Smooth muscle cell (in vitro differentiated cells): ENCODE measurements at regions not wholly inside any gene's neighbourhood (a gene's known extent, or its start where the extent isn't known, plus 50 kb on each side); places are given as distances from the start of the nearest gene placed in this dataset.
"Not testable (repeated sequence)": the region's sequence is repeated elsewhere in the genome, so short reads cannot be mapped to it uniquely, and the experiment has no call there.

Experiments used
- DNase-seq: peaks from one replicate; lab custom pipeline; 2025; ENCODE audit not compliant: unreplicated experiment; lab: John Stamatoyannopoulos, UW
- H2AFZ ChIP-seq: fragments of 200-600 bp; sonication (generic); 2 replicates; pipeline ENCODE4 v1.6.0; 2016; ENCODE audit warnings: antibody characterized with exemption, low read depth, mild to moderate bottlenecking
- H3F3A ChIP-seq: fragments of 200-600 bp; sonication (generic); 2 replicates; pipeline ENCODE4 v1.6.0; 2017; ENCODE audit warnings: antibody characterized with exemption, low read depth
- H3K27ac ChIP-seq: fragments of 200-600 bp; sonication (generic); 2 replicates; pipeline ENCODE4 v1.5.1; 2016; ENCODE audit warnings: low read depth, mild to moderate bottlenecking
- H3K27me3 ChIP-seq: fragments of 200-600 bp; sonication (generic); 2 replicates; pipeline ENCODE4 v1.6.1; 2016; ENCODE audit warnings: low read depth, mild to moderate bottlenecking
- H3K36me3 ChIP-seq: fragments of 200-600 bp; sonication (generic); 2 replicates; pipeline ENCODE4 v1.5.1; 2016; ENCODE audit warnings: low read depth
- H3K4me1 ChIP-seq: fragments of 200-600 bp; sonication (generic); 2 replicates; pipeline ENCODE4 v1.5.1; 2016; ENCODE audit warnings: low read depth
- H3K4me2 ChIP-seq: fragments of 200-600 bp; sonication (generic); 2 replicates; pipeline ENCODE4 v1.6.0; 2016; ENCODE audit warnings: mild to moderate bottlenecking
- H3K4me3 ChIP-seq: fragments of 200-600 bp; sonication (generic); 2 replicates; pipeline ENCODE4 v1.5.1; 2016; ENCODE audit warnings: mild to moderate bottlenecking
- H3K79me2 ChIP-seq: fragments of 200-600 bp; sonication (generic); 2 replicates; pipeline ENCODE4 v1.6.0; 2016; ENCODE audit warnings: low read depth, mild to moderate bottlenecking
- H3K9ac ChIP-seq: fragments of 200-600 bp; sonication (generic); 2 replicates; pipeline ENCODE4 v1.6.0; 2016; ENCODE audit warnings: low read depth
- H3K9me3 ChIP-seq: fragments of 200-600 bp; sonication (generic); replicated peaks from 2 replicates; pipeline ENCODE4 v1.5.1; 2016; ENCODE audit warnings: low read depth
- H4K20me1 ChIP-seq: fragments of 200-600 bp; sonication (generic); 2 replicates; pipeline ENCODE4 v1.6.0; 2016; ENCODE audit warnings: low read depth
- CTCF ChIP-seq: fragments of 200-600 bp; sonication (generic); IDR thresholded peaks from 2 replicates; pipeline ENCODE4 v1.5.1; 2017; ENCODE audit warnings: borderline replicate concordance, mild to moderate bottlenecking, antibody characterized with exemption; ENCODE audit not compliant: insufficient read depth, poor library complexity, severe bottlenecking
- WGBS: methylation state at CpG from one replicate; pipeline ENCODE4 v1.1.7; 2016; ENCODE audit warnings: low lambda C conversion rate; 5-methylcytosine and 5-hydroxymethylcytosine counted together

- H3K4me1 ChIP-seq, result no peaks in the 10 kb centered on the region
- no peak overlapping the region for H3K4me3 ChIP-seq
- 92% methylated on average over 5 of the region's 5 CpGs for WGBS
- no peaks in the 10 kb centered on the region for H3F3A ChIP-seq
- no peaks in the 10 kb centered on the region for H3K79me2 ChIP-seq
- H3K4me2 ChIP-seq, result no peak overlapping the region
- no peaks in the 10 kb centered on the region for H3K36me3 ChIP-seq
- no peak for TF ChIP-seq CTCF
- H3K27ac ChIP-seq, result no peak overlapping the region
- no peak overlapping the region for H3K9ac ChIP-seq
- DNase-seq, result no peak
- no peak overlapping the region for H2AFZ ChIP-seq
- H3K27me3 ChIP-seq, result no peaks in the 10 kb centered on the region
- no peaks in the 10 kb centered on the region for H4K20me1 ChIP-seq
- H3K9me3 ChIP-seq, result no peaks in the 10 kb centered on the region
Observed at GRCh38 chr10:8314486-8314885, 260.0 kb downstream of the GATA3 start.

DNA sequence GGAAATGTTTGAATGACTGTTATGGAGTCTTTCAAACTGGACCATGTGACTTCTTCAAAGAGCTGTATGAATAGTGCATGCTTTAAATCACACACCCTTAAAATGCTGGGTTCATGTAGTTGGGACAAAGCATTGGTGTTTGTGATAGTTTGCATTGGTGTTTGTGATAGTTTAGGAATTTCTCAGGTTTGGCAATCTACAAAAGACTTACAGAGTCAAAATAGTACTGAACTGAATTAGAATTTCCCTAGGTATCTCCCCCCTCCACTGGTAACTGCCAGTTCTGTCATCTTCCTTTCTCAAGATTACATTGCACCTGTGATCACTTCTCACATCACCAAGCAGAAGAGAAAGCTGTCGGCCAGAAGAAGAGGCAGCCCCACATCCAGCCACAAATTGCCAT lies 261.1 kb downstream of the GATA3 start:
- Histone ChIP-seq H3K9ac (no peak overlapping the region), H3F3A (no peaks in the 10 kb centered on the region)
- TF ChIP-seq CTCF, result no peak

GRCh38 chr10:8316284-8316683 lies 261.8 kb downstream of the GATA3 start:
- no peaks in the 10 kb centered on the region for H3K9me3 ChIP-seq
- no peaks in the 10 kb centered on the region for H3K79me2 ChIP-seq
- no peak for TF ChIP-seq CTCF
- H3K4me2 ChIP-seq, result no peak overlapping the region
- H3K4me3 ChIP-seq, result no peak overlapping the region
- no peak overlapping the region for H2AFZ ChIP-seq
- H3F3A ChIP-seq, result no peaks in the 10 kb centered on the region
- 84% methylated on average over 6 of the region's 6 CpGs for WGBS
- no peak for DNase-seq
- H3K36me3 ChIP-seq, result no peaks in the 10 kb centered on the region
- no peaks in the 10 kb centered on the region for H3K27me3 ChIP-seq
- H3K4me1 ChIP-seq, result no peaks in the 10 kb centered on the region
- no peaks in the 10 kb centered on the region for H4K20me1 ChIP-seq
- no peak overlapping the region for H3K27ac ChIP-seq
- no peak overlapping the region for H3K9ac ChIP-seq

More for the DNA sequence above, 261.1 kb downstream of the GATA3 start:
- no peaks in the 10 kb centered on the region for H3K27me3 ChIP-seq
- H3K36me3 ChIP-seq, result no peaks in the 10 kb centered on the region
- no peak overlapping the region for H3K27ac ChIP-seq
- no peaks in the 10 kb centered on the region for H4K20me1 ChIP-seq
- no peaks in the 10 kb centered on the region for H3K4me1 ChIP-seq
- 71% methylated on average over 1 of the region's 1 CpG for WGBS
- H3K4me3 ChIP-seq, result no peak overlapping the region
- H3K9me3 ChIP-seq, result no peaks in the 10 kb centered on the region
- no peak overlapping the region for H2AFZ ChIP-seq
- H3K4me2 ChIP-seq, result no peak overlapping the region
- no peak for DNase-seq
- H3K79me2 ChIP-seq, result no peaks in the 10 kb centered on the region

- H3K9ac ChIP-seq, H3K79me2 ChIP-seq, H3K4me1 ChIP-seq, DNase-seq, H3F3A ChIP-seq, H2AFZ ChIP-seq, H3K27me3 ChIP-seq, H3K4me2 ChIP-seq, H3K36me3 ChIP-seq, H4K20me1 ChIP-seq, H3K4me3 ChIP-seq, H3K9me3 ChIP-seq, H3K27ac ChIP-seq: not testable (repeated sequence)
- WGBS, result 75% methylated on average over 1 of the region's 3 CpGs
Observed at GRCh38 chr10:8318429-8318828, 263.9 kb downstream of the GATA3 start.
